WERI-Rb-1 (cell line): ENCODE measurements at regions not wholly inside any gene's neighbourhood (a gene's known extent, or its start where the extent isn't known, plus 50 kb on each side); places are given as distances from the start of the nearest gene placed in this dataset.

Experiments
- DNase-seq: peaks from one replicate; pipeline ENCODE4 v3.0.0-alpha.2; 2020
- H3K27ac ChIP-seq: fragments of 250-450 bp; sonication (Bioruptor Pico); 2 replicates; pipeline ENCODE4 v1.5.1; 2020; ENCODE audit warnings: mild to moderate bottlenecking, moderate library complexity
- H3K27me3 ChIP-seq: fragments of 250-450 bp; sonication (Bioruptor Pico); 2 replicates; pipeline ENCODE4 v1.5.1; 2021; ENCODE audit warnings: mild to moderate bottlenecking, low read depth, moderate library complexity; ENCODE audit not compliant: insufficient read depth, severe bottlenecking
- H3K36me3 ChIP-seq: fragments of 250-450 bp; sonication (Bioruptor Pico); 2 replicates; pipeline ENCODE4 v1.5.1; 2020; ENCODE audit warnings: mild to moderate bottlenecking, moderate library complexity
- H3K4me3 ChIP-seq: 2 replicates; pipeline ENCODE4 v1.5.1; 2011; ENCODE audit warnings: low read depth, mild to moderate bottlenecking, control low read depth, low read length
- H3K9me3 ChIP-seq: fragments of 250-450 bp; sonication (Bioruptor Pico); 2 replicates; pipeline ENCODE4 v1.5.1; 2021; ENCODE audit warnings: mild to moderate bottlenecking, moderate library complexity; ENCODE audit not compliant: severe bottlenecking
- TF ChIP-seq, protein P1 (sequence below): IDR thresholded peaks from 2 replicates; pipeline ENCODE4 v1.5.1; 2011; ENCODE audit warnings: low read depth, mild to moderate bottlenecking, control low read depth, inconsistent platforms, low read length

DNA sequence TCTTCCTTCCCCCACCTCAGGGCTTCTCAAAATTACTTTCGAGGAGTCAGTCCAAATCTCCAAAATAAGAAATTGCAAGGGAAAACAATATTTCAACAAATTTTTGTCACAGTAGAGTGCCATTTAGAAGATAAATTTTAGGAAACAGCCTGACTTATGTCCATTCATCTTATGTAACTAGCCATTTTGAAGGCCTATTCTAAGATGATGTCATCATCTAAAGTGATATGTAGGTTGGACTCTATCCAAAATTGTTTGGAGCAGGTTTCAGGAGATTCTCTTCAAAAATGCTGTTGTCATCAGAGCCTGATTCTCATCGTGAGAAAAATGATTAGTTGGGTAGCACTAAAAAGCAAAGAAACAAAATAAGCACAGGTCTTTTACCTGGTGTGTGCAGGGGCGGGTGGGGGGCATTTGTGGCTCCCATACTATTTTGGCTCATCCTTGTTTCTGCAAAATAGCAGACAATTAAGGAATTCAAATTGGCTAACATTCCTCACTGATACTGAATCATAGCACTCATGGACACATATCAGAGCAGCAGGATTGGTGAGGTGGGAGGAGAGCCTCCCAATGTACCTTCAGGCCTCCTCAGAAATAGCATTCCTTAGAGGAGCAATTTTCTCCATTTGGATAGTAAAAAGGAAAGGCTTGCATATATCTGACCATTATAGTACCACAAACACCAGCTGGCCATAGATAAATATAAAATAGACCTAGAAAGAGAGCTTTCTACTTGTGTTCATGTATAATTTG lies 360.9 kb upstream of the NAV3 start:
- Histone ChIP-seq H3K27ac (no peak overlapping the region), H3K4me3 (no peak overlapping the region), H3K27me3 (no peaks in the 10 kb centered on the region), H3K36me3 (no peaks in the 10 kb centered on the region), H3K9me3 (no peaks in the 10 kb centered on the region)
- no peak for DNase-seq
- TF ChIP-seq, protein P1, sequence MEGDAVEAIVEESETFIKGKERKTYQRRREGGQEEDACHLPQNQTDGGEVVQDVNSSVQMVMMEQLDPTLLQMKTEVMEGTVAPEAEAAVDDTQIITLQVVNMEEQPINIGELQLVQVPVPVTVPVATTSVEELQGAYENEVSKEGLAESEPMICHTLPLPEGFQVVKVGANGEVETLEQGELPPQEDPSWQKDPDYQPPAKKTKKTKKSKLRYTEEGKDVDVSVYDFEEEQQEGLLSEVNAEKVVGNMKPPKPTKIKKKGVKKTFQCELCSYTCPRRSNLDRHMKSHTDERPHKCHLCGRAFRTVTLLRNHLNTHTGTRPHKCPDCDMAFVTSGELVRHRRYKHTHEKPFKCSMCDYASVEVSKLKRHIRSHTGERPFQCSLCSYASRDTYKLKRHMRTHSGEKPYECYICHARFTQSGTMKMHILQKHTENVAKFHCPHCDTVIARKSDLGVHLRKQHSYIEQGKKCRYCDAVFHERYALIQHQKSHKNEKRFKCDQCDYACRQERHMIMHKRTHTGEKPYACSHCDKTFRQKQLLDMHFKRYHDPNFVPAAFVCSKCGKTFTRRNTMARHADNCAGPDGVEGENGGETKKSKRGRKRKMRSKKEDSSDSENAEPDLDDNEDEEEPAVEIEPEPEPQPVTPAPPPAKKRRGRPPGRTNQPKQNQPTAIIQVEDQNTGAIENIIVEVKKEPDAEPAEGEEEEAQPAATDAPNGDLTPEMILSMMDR, result no peak

DNA sequence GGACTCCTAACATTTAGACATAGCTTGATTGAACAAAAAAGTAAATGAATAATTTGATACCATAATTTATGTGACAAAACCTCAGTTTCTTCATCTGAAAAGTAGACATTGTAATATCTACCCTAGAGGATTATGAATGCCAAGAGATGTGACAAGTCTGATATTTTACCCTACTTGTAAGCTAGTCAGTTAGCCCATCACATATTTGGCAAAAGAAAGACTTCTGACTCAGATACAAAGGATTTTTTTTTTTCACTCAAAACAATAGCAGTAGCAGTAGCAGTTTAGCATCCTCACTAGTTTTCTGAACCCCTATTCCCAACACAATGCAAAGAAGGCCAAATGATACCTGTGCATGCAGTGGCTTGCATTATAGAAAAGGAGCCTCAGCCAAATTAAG lies 377.3 kb upstream of the E2F7 start:
- no peak for DNase-seq
- Histone ChIP-seq H3K36me3 (no peaks in the 10 kb centered on the region), H3K9me3 (no peaks in the 10 kb centered on the region), H3K27me3 (no peaks in the 10 kb centered on the region), H3K27ac (no peak overlapping the region), H3K4me3 (no peak overlapping the region)
- TF ChIP-seq, protein P1, result no peak

DNA sequence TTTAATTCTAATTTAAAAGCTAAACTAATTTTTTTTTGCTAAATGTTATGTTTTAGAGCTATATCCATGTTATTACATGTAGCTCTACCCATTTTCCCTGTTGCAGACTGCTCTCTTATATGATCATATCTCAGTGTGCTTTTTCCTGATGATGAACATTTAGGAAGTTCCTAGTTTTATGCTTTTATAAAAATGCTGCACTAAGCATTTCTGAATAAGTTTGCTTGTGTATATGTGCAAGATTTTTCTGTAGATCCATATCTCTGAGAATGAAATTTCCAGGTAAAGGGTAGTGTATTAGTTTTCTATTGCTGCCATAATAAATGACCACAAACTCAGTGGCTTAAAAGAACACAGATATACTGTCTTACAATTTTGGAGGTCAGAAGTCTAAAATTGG lies 374.4 kb upstream of the E2F7 start:
- H3K9me3 ChIP-seq, result no peaks in the 10 kb centered on the region
- DNase-seq, result no peak
- no peaks in the 10 kb centered on the region for H3K36me3 ChIP-seq
- TF ChIP-seq, protein P1, result no peak
- H3K27me3 ChIP-seq, result no peaks in the 10 kb centered on the region
- no peak overlapping the region for H3K4me3 ChIP-seq
- no peak overlapping the region for H3K27ac ChIP-seq

DNA sequence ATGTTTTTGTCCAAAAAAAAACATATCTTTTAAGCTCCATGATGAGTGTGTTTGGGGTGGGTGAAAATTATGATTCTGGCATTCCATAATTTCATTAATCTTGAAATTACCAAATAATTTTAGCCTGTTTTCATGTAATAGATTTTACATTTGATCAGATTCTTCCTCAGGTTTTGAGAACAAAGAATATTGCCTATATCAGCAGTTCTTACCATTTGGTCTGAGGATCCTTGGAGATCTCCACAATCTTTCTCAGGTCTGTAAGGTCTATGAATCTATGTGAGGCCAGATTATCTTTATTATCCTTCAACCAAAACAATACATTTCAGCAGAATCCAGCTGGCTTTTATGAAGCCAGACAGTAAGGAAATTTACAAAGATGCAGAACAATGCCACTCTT lies 373.3 kb upstream of the E2F7 start:
- H3K27me3 ChIP-seq, result no peaks in the 10 kb centered on the region
- no peak for DNase-seq
- TF ChIP-seq, protein P1, result no peak

DNA sequence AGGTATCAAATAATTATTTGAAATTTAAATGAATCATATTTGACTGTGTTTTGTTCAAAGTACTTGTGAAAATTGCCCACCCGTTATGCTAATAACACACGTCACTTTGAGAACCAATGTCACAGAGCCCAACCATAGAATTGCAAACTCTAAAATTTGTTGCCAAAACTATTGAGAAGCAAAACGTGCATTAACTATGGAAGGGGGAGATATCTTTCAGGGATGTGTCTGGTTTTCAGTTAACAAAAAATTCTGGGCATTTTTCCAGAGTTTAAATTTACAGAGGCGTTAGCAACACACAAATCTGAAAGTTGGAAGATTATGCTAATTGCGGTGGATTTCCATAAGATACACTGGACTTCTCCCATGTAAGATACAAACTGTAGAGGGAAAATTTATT lies 371.8 kb upstream of the E2F7 start:
- no peaks in the 10 kb centered on the region for H3K36me3 ChIP-seq
- DNase-seq, result no peak
- H3K4me3 ChIP-seq, result no peak overlapping the region
- no peak overlapping the region for H3K27ac ChIP-seq
- H3K9me3 ChIP-seq, result no peaks in the 10 kb centered on the region
- H3K27me3 ChIP-seq, result no peaks in the 10 kb centered on the region
- TF ChIP-seq, protein P1, result no peak

More for the DNA sequence above, 373.3 kb upstream of the E2F7 start:
- Histone ChIP-seq H3K4me3 (no peak overlapping the region), H3K9me3 (no peaks in the 10 kb centered on the region), H3K36me3 (no peaks in the 10 kb centered on the region), H3K27ac (no peak overlapping the region)
